GM19455 (cell line): ENCODE measurements at regions not wholly inside any gene's neighbourhood (a gene's known extent, or its start where the extent isn't known, plus 50 kb on each side); places are given as distances from the start of the nearest gene placed in this dataset.
"Not testable (repeated sequence)": the region's sequence is repeated elsewhere in the genome, so short reads cannot be mapped to it uniquely, and the experiment has no call there.

Experiments used
- ATAC-seq: cut with Tn5 transposase; IDR thresholded peaks from one replicate; pipeline ENCODE4 v1.9.1; 2021; ENCODE audit not compliant: unreplicated experiment

- ATAC-seq = no peak
Measured at GRCh38 chr3:165521131-165521871, 315.9 kb downstream of the BCHE start.

DNA sequence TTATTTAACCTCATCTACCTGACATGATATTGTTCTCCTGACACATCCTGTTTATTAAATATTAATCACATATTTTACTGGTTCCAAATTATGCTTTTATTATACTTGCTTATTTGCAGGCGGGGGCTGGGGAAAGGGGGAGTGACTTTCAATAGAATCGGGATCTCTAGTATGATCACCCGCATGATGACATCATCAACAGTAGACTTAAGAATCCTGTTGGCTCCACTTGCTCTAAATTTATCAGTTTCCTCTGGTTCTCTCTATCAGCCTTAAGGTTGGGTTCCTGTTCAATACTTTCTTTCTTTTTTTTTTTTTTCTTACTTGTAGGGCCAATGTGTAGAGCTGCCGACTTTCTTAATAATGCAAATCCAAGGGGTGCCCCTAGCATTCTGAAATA, 317.5 kb downstream of the BCHE start:
- no peak for ATAC-seq

- ATAC-seq = no peak
Measured at GRCh38 chr3:165518346-165518745, 318.9 kb downstream of the BCHE start.

GRCh38 chr3:165513715-165514701, 317.8 kb upstream of the SLITRK3 start:
- no peak for ATAC-seq

- ATAC-seq = no peak
Measured at GRCh38 chr3:165507576-165507975, 311.4 kb upstream of the SLITRK3 start.

- no peak for ATAC-seq
Measured at GRCh38 chr3:165507060-165507459, 310.9 kb upstream of the SLITRK3 start.

- no peak for ATAC-seq
Measured at GRCh38 chr3:165505657-165506056, 309.5 kb upstream of the SLITRK3 start.

- ATAC-seq = no peak
Measured at GRCh38 chr3:165504554-165504953, 308.4 kb upstream of the SLITRK3 start.

DNA sequence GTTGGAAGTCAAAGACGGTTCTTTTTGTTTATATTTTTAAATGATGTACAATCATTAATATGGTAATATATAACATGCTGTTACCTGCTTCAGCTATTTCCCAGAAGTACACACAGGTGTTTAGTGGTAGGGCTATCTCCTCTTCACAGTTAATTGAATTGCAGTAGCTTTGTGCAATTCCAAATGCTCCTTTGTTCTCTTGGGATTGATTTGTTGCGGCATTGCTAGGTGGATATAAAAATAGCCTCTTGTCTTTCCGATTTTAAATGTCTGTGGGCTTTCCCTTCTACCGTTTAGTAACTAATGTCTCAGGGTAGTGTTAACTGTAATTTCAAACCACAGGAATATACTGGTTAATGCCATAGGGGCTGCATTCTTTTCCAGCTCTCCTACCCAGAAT, 307.6 kb upstream of the SLITRK3 start:
- no peak for ATAC-seq

DNA sequence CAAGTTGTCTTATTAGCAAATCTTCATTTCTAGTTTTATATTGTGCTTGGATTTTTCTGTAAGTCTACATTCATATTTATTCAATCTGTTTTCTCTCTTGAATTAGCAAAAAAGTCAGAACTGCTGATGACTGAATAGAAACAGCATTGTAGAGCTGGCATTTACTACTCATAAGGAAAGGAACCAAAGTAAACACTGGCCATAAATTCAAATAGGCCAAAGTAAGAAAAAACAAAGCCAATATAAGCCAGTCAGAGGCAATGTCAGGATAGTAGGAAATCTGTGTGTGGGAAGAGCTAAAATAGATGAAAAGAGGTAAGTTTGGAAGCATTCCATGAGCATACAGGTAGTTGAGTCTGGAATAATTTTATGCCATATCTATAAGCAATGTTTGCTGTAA, 307.2 kb upstream of the SLITRK3 start:
- ATAC-seq = no peak

DNA sequence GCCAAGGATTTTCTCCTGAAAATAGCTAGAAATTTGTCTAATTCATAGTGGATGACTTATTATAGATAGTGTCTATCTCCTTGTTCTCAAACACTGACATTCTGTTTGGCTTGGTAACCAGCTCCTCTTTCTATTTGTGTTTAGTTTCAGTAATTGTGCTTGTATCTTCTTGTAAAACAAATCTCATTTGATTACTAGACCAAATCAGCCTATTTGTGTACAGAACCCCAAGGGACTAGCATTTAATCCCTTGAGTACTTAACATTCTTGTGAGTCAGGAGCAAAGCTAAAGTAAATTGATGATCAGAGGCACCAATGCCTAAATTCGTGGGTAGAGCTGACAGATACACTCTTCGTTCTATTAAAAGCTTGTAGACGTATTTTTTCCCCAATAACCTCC, 306.5 kb upstream of the SLITRK3 start:
- ATAC-seq = no peak

- ATAC-seq = not testable (repeated sequence)
Measured at GRCh38 chr3:165498742-165499141, 302.6 kb upstream of the SLITRK3 start.

- ATAC-seq = no peak
Measured at GRCh38 chr3:165491487-165491886, 295.3 kb upstream of the SLITRK3 start.

GRCh38 chr3:165476399-165477060, 280.3 kb upstream of the SLITRK3 start:
- ATAC-seq = no peak

DNA sequence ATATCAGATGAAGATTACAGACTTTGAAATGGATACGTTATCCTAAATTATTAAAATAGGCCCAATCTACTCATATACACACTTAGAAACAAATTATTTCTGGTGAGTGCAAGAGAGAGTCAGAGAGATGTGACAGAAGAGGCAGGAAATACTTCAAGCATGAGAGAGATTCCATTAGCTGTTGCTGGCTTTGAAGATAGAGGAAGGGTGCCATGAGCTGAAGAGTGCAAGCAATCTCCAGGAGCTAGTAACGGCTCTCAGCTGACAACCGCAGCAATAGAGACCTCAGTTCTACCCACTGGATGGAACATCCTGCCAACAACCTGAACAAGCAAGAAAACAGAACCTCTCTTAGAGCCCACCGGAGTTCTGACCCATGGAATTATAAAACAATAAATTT, 270.7 kb upstream of the SLITRK3 start:
- no peak for ATAC-seq

DNA sequence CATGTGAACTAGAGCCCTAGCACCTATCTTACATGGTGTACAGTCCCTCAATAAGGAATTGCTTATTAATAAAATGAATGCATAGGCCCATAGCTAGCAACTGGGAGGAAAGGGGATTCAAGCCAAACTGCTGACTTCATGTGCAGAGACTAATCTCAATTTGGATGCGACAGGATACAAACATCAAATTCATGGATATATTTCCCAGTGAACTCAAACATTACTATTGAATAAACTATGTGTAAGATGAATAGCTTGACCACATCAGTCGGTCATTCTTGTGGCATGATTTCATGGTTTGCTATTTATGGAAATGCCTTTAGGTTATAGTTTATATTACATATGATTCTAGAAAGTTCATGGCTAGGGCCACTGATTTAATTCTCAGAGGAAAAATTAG, 268.6 kb upstream of the SLITRK3 start:
- no peak for ATAC-seq

- ATAC-seq = no peak
Measured at GRCh38 chr3:165463531-165463930, 267.3 kb upstream of the SLITRK3 start.

DNA sequence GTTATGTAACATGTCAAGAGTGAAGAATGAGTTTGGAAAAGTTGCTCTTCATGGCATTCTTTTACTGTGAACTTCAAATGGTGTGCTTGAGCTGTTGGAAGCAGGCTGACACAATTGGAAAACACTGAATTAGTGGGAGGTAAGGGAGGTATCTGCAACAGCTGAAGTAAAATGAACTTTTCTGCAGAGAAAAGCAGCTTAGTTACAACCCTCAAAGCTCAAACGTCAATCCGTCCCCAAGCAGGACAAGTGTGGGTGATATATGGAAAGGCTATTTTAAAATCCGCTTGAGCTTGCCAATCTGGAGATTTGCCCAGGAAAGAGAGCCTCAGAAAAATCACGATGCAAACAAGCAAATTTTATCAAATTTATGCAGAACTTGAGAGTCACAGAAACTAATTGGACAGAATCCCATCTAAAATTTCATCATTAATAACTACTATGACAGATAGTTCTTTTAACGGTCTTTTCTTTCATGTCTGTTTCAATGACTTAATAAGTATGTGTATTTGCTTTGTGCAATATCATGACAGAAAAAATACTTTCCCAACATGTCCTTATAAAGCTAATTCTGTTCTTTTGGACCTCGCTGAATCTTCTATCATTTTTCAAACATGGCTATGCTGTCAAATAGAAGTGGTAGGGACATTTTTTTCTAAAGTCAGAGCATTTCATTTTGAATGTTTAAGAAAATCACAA, 266.6 kb upstream of the SLITRK3 start:
- ATAC-seq = no peak

DNA sequence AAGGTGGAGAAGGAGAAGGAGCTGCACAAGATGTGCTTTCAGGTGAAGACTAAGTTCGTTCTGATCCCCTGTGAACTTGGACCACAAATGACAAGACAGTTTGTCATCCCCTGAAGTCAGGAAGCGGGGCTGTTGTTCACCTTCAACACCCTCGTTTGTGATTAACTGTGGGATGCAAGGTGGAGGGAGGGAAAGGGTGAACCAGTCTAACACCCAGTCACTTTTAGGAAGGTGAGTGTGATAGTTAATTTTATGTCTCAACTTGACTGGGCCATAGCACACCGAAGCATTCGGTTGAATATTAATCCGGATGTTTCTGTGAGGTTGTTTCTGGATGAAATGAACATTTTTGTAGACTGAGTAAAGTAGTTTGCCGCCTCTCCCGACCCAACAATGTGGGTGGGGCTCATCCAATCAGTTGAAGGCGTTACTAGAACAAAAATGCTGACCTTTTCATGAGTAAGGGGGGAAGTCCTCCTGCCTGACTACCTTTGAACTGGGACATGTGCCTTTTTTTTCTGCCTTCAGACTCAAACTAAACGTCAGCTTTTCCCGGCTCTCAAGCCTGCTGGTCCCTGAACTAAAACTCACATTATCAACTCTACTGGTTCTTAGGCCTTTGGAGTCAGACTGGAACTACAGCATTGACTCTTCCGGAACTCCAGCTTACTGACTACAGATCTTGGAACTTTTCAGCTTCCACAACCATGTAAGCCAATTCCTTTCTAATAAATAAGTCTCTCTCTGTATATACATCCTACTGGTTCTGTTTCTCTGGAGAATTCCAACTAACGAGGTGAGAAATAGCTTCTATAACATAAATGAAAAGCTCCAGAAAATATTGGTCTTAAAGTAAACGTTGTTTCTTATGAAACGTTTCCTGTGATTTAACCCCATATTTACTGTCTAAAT, 264.0 kb upstream of the SLITRK3 start:
- ATAC-seq = no peak

DNA sequence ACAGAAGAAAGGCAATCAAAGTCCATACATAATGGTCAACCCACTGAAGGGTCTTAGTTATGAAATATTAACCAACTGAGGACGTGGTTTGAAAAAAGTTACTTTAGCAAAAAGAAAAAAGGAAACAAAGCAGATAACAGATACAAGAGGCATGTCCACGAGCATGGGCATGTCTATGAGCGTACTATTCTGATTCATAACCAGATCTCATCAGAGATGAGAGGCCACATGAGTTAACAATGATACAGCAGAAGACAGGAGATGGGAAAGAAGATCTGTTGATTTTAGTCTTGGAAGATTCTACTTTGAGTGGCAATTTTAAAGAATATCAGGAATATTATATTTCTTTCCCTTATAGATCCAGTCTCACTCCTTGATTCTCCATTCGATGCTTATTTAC, 262.9 kb upstream of the SLITRK3 start:
- no peak for ATAC-seq
